ENCODE measurements at regions not wholly inside any gene's neighbourhood (a gene's known extent, or its start where the extent isn't known, plus 50 kb on each side); places are given as distances from the start of the nearest gene placed in this dataset.

DNA sequence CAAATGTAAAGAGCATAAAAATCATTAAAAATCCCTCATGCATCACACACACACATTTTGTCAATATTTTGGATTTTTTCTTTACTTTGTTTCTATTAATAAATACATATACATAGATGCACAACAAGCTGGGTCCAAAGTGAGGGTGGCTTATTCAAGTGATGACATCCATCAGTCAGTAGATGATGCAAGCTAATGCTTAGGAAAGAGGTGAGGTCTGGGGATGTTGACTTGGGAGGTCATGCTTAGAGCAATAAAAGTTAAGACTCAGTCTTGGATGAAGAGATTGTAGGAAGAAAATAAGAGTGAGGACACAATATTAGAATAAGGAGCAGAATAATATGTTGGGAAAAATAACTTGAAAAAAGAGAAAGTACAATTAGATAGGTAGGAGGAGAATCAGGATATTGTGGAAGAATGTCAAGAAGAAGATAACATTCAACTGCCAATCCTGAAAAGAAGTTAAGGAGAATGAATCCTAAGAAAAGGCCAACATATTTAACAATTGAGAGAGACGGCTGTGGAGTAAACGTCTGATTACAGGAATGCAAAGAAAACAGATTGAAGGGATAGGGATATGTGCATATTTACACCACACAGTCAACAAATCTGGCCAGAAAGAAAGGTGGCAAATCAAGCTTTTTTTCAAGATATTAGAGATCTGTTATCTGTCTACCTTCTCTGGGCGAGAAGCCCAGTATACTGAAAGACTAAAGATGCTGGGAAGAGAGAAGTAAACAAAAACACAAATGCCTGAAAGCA is 111.0 kb upstream of the TJP1 start:
- intact Hi-C loops (cut with DNase I; ENCODE audit: low total_unique reads) = no loop called here
- 65 to 68% methylated on average over 3 of the region's 3 CpGs for WGBS, 2 donors
- TF ChIP-seq, protein P1, sequence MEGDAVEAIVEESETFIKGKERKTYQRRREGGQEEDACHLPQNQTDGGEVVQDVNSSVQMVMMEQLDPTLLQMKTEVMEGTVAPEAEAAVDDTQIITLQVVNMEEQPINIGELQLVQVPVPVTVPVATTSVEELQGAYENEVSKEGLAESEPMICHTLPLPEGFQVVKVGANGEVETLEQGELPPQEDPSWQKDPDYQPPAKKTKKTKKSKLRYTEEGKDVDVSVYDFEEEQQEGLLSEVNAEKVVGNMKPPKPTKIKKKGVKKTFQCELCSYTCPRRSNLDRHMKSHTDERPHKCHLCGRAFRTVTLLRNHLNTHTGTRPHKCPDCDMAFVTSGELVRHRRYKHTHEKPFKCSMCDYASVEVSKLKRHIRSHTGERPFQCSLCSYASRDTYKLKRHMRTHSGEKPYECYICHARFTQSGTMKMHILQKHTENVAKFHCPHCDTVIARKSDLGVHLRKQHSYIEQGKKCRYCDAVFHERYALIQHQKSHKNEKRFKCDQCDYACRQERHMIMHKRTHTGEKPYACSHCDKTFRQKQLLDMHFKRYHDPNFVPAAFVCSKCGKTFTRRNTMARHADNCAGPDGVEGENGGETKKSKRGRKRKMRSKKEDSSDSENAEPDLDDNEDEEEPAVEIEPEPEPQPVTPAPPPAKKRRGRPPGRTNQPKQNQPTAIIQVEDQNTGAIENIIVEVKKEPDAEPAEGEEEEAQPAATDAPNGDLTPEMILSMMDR (IDR thresholded peaks at IDR 0.05) = no peak
- no peak for TF ChIP-seq POLR2A (IDR thresholded peaks at IDR 0.05)

GRCh38 chr15:29926083-29926388 is 103.8 kb upstream of the TJP1 start:
- no peaks in the 10 kb centered on the region for H3K9me3 ChIP-seq
- 73 to 83% methylated on average over 2 of the region's 2 CpGs for WGBS, 2 donors
- H3K27me3 ChIP-seq = no peaks in the 10 kb centered on the region
- H3K4me3 ChIP-seq = no peak overlapping the region
- no peak overlapping the region for H3K27ac ChIP-seq
- TF ChIP-seq, protein P1 (IDR thresholded peaks at IDR 0.05) = no peak
- no peak for TF ChIP-seq POLR2A (IDR thresholded peaks at IDR 0.05)
- H3K4me1 ChIP-seq = peaks cover 15% of the 10 kb centered on the region
- H3K36me3 ChIP-seq (ENCODE audit: low read depth, missing control alignments) = no peaks in the 10 kb centered on the region
- no peak for DNase-seq
- intact Hi-C loops (cut with DNase I; ENCODE audit: low total_unique reads) = no loop called here

More for the DNA sequence above, 111.0 kb upstream of the TJP1 start:
- no peaks in the 10 kb centered on the region for H3K27me3 ChIP-seq
- H3K4me1 ChIP-seq = no peaks in the 10 kb centered on the region
- no peaks in the 10 kb centered on the region for H3K9me3 ChIP-seq
- H3K36me3 ChIP-seq (ENCODE audit: low read depth, missing control alignments) = no peaks in the 10 kb centered on the region
- H3K27ac ChIP-seq = no peak overlapping the region
- no peak overlapping the region for H3K4me3 ChIP-seq
- no peak for DNase-seq

GRCh38 chr15:29925227-29926082 is 103.2 kb upstream of the TJP1 start:
- Histone ChIP-seq H3K27me3 (no peaks in the 10 kb centered on the region), H3K4me3 (no peak overlapping the region), H3K4me1 (peaks cover 15% of the 10 kb centered on the region), H3K27ac (no peak overlapping the region), H3K9me3 (no peaks in the 10 kb centered on the region), H3K36me3 (ENCODE audit: low read depth, missing control alignments) (no peaks in the 10 kb centered on the region)
- 68 to 71% methylated on average over 5 of the region's 5 CpGs for WGBS, 2 donors
- intact Hi-C loops (cut with DNase I; ENCODE audit: low total_unique reads) = no loop called here
- TF ChIP-seq, protein P1 (IDR thresholded peaks at IDR 0.05) = peak; percentile 70 to 81 (median 74)
- no peak for TF ChIP-seq POLR2A (IDR thresholded peaks at IDR 0.05)
- DNase-seq = peak; percentile 87

GRCh38 chr15:29924750-29925149 is 102.5 kb upstream of the TJP1 start:
- H3K27ac ChIP-seq = no peak overlapping the region
- DNase-seq = no peak

More at GRCh38 chr15:29924750-29925149, 102.5 kb upstream of the TJP1 start:
- Histone ChIP-seq H3K9me3 (no peaks in the 10 kb centered on the region), H3K4me3 (no peak overlapping the region), H3K36me3 (ENCODE audit: low read depth, missing control alignments) (no peaks in the 10 kb centered on the region), H3K27me3 (no peaks in the 10 kb centered on the region), H3K4me1 (peaks cover 15% of the 10 kb centered on the region)
- intact Hi-C loops (cut with DNase I; ENCODE audit: low total_unique reads) = no loop called here
- 31 to 61% methylated on average over 4 of the region's 4 CpGs for WGBS, 2 donors
- TF ChIP-seq POLR2A (IDR thresholded peaks at IDR 0.05) = no peak
- TF ChIP-seq, protein P1 (IDR thresholded peaks at IDR 0.05) = no peak
